Mesenchymal stem cell (in vitro differentiated cells and primary cell): ENCODE measurements at regions not wholly inside any gene's neighbourhood (a gene's known extent, or its start where the extent isn't known, plus 50 kb on each side); places are given as distances from the start of the nearest gene placed in this dataset.

Experiments used
- DNase-seq: peaks from one replicate; pipeline ENCODE4 v3.0.0-alpha.2; 2013
- H2AFZ ChIP-seq: one replicate; pipeline ENCODE4 v1.6.1; 2013; ENCODE audit warnings: low read depth, mild to moderate bottlenecking, control low read depth, inconsistent platforms, low read length, moderate library complexity
- H2AK5ac ChIP-seq: 2 replicates; pipeline ENCODE4 v1.6.1; 2013; ENCODE audit warnings: low read length, moderate library complexity, mild to moderate bottlenecking, inconsistent platforms; ENCODE audit not compliant: severe bottlenecking
- H2BK120ac ChIP-seq: one replicate; pipeline ENCODE4 v1.6.1; 2013; ENCODE audit warnings: low read depth, mild to moderate bottlenecking, inconsistent platforms, low read length, moderate library complexity
- H2BK12ac ChIP-seq, 2 experiments: one replicate each; pipeline ENCODE4 v1.6.1; 2013; ENCODE audit warnings: inconsistent platforms in 2 of 2, low read length in 2 of 2, mild to moderate bottlenecking in 2 of 2, moderate library complexity in 2 of 2, control low read depth in 1 of 2
- H2BK15ac ChIP-seq: one replicate; pipeline ENCODE4 v1.6.1; 2013; ENCODE audit warnings: mild to moderate bottlenecking, low read depth, inconsistent platforms; ENCODE audit not compliant: poor library complexity, severe bottlenecking
- H2BK5ac ChIP-seq: 2 replicates; pipeline ENCODE4 v1.6.1; 2013; ENCODE audit warnings: low read depth, mild to moderate bottlenecking, low read length, control low read depth, inconsistent platforms; ENCODE audit not compliant: poor library complexity, severe bottlenecking
- H3K14ac ChIP-seq, 2 experiments: one replicate each; pipeline ENCODE4 v1.6.1; 2013; ENCODE audit warnings: inconsistent platforms in 2 of 2, low read length in 2 of 2, control low read depth in 1 of 2, mild to moderate bottlenecking in 1 of 2, moderate library complexity in 1 of 2
- H3K18ac ChIP-seq, 2 experiments: one replicate each; pipeline ENCODE4 v1.6.1; 2013; ENCODE audit warnings: inconsistent platforms in 2 of 2, low read length in 2 of 2, control low read depth in 1 of 2, low read depth in 1 of 2, mild to moderate bottlenecking in 1 of 2
- H3K23ac ChIP-seq, 2 experiments: one replicate each; pipeline ENCODE4 v1.6.1; 2013; ENCODE audit warnings: inconsistent platforms in 2 of 2, low read length in 2 of 2, mild to moderate bottlenecking in 2 of 2, moderate library complexity in 2 of 2, control low read depth in 1 of 2
- H3K27ac ChIP-seq: 2 replicates; pipeline ENCODE4 v1.5.1; 2013; ENCODE audit warnings: mild to moderate bottlenecking, moderate library complexity, low read length, control low read depth, inconsistent platforms; ENCODE audit not compliant: poor library complexity, severe bottlenecking
- H3K27me3 ChIP-seq, 2 experiments: 2 replicates each; pipeline versions ENCODE4 v1.6.1 to v1.7.0; 2013; ENCODE audit warnings: low read length in 2 of 2, mild to moderate bottlenecking in 2 of 2, moderate library complexity in 2 of 2, control low read depth in 1 of 2, inconsistent platforms in 1 of 2; ENCODE audit not compliant: control insufficient read depth in 1 of 2, insufficient read depth in 1 of 2
- H3K36me3 ChIP-seq, 2 experiments: 2 replicates each; pipeline versions ENCODE4 v1.6.1 to v1.7.0; 2013; ENCODE audit warnings: low read length in 2 of 2, control low read depth in 1 of 2, inconsistent platforms in 1 of 2, low read depth in 1 of 2, mild to moderate bottlenecking in 1 of 2; ENCODE audit not compliant: insufficient read depth in 2 of 2, control insufficient read depth in 1 of 2
- H3K4ac ChIP-seq, 2 experiments: one replicate each; pipeline ENCODE4 v1.6.1; 2013; ENCODE audit warnings: inconsistent platforms in 2 of 2, low read length in 2 of 2, mild to moderate bottlenecking in 2 of 2, moderate library complexity in 2 of 2, control low read depth in 1 of 2, low read depth in 1 of 2
- H3K4me1 ChIP-seq: 2 replicates; pipeline ENCODE4 v1.6.1; 2013; ENCODE audit warnings: low read depth, low read length, control low read depth; ENCODE audit not compliant: control insufficient read depth, insufficient read depth
- H3K4me2 ChIP-seq: 2 replicates; pipeline ENCODE4 v1.6.1; 2013; ENCODE audit warnings: low read length, mild to moderate bottlenecking, inconsistent platforms; ENCODE audit not compliant: poor library complexity, severe bottlenecking
- H3K4me3 ChIP-seq, 2 experiments: 2 replicates each; pipeline versions ENCODE4 v1.5.1 to v1.7.0; 2013; ENCODE audit warnings: low read length in 2 of 2, mild to moderate bottlenecking in 2 of 2, control low read depth in 1 of 2, low read depth in 1 of 2; ENCODE audit not compliant: insufficient read depth in 1 of 2
- H3K79me1 ChIP-seq: replicated peaks from 2 replicates; pipeline ENCODE4 v1.6.1; 2013; ENCODE audit warnings: mild to moderate bottlenecking, control low read depth, low read length, inconsistent platforms; ENCODE audit not compliant: poor library complexity, severe bottlenecking
- H3K9ac ChIP-seq: 2 replicates; pipeline ENCODE4 v1.7.0; 2013; ENCODE audit warnings: mild to moderate bottlenecking, low read length, moderate library complexity
- H3K9me3 ChIP-seq: 2 replicates; pipeline ENCODE4 v1.7.0; 2013; ENCODE audit warnings: mild to moderate bottlenecking, low read length; ENCODE audit not compliant: control insufficient read depth
- H4K8ac ChIP-seq: one replicate; pipeline ENCODE4 v1.6.1; 2013; ENCODE audit warnings: inconsistent platforms, mild to moderate bottlenecking, low read length, moderate library complexity
- H4K91ac ChIP-seq: one replicate; pipeline ENCODE4 v1.6.1; 2013; ENCODE audit warnings: mild to moderate bottlenecking, low read length, inconsistent platforms
- WGBS: methylation state at CpG from one replicate; pipeline ENCODE4 v1.1.7; 2013; ENCODE audit warnings: mixed read lengths; 5-methylcytosine and 5-hydroxymethylcytosine counted together

DNA sequence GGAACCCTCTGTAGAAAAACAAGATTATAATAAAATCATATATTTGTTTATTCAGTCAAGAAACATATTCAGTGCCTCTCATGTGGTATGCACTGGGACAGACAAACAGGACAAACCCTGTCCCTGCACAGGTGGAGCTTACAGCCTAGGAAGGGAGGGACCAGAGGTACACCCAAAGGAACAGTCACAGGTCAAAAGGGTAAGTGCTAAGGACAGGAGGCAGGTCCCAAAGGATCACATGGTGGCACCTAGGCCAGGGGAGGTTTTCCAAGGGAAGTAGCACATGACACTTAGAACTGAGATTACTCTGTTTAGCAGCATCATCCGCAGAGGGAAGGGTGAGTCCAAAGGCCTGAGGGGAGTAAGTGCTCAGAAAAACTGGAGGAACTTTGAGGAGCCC, 254.4 kb upstream of the ARRDC4 start:
- Histone ChIP-seq H3K4me1 (no peaks in the 10 kb centered on the region), H3K36me3 (no peaks in the 10 kb centered on the region), H2BK5ac (no peak overlapping the region), H3K4ac (no peak overlapping the region), H3K79me1 (no peaks in the 10 kb centered on the region), H2AFZ (no peak overlapping the region), H3K27ac (no peak overlapping the region), H3K27me3 (no peaks in the 10 kb centered on the region), H3K9me3 (no peaks in the 10 kb centered on the region), H2AK5ac (no peak overlapping the region), H3K14ac (no peak overlapping the region), H2BK12ac (no peak overlapping the region), H2BK15ac (no peak overlapping the region), H4K8ac (no peak overlapping the region), H3K4me3 (no peak overlapping the region), H3K18ac (no peak overlapping the region), H3K9ac (no peak overlapping the region), H3K23ac (no peak overlapping the region), H2BK120ac (no peak overlapping the region), H4K91ac (no peak overlapping the region), H3K4me2 (no peak overlapping the region)
- no peak for DNase-seq
- WGBS: 91% methylated on average over 1 of the region's 1 CpG

- Histone ChIP-seq H3K4me2 (no peak overlapping the region), H3K4ac (no peak overlapping the region), H2BK15ac (no peak overlapping the region), H4K8ac (no peak overlapping the region), H3K4me3 (no peak overlapping the region), H2BK12ac (no peak overlapping the region), H3K27ac (no peak overlapping the region), H3K79me1 (no peaks in the 10 kb centered on the region), H3K36me3 (no peaks in the 10 kb centered on the region), H2BK120ac (no peak overlapping the region), H3K4me1 (no peaks in the 10 kb centered on the region), H2BK5ac (no peak overlapping the region), H3K27me3 (no peaks in the 10 kb centered on the region), H3K9ac (no peak overlapping the region), H3K23ac (no peak overlapping the region), H3K18ac (no peak overlapping the region), H2AFZ (no peak overlapping the region), H3K9me3 (no peaks in the 10 kb centered on the region), H2AK5ac (no peak overlapping the region), H4K91ac (no peak overlapping the region), H3K14ac (no peak overlapping the region)
- no CpG with 5 or more reads among the region's 3 CpGs for WGBS
- no peak for DNase-seq
Observed at GRCh38 chr15:97708252-97708651, 252.3 kb upstream of the ARRDC4 start.

- Histone ChIP-seq H4K91ac (no peak overlapping the region), H3K9me3 (peaks cover 4% of the 10 kb centered on the region), H2BK15ac (no peak overlapping the region), H2BK120ac (no peak overlapping the region), H3K27ac (no peak overlapping the region), H3K23ac (no peak overlapping the region), H2BK12ac (no peak overlapping the region), H4K8ac (no peak overlapping the region), H3K4me1 (no peaks in the 10 kb centered on the region), H3K18ac (no peak overlapping the region), H2BK5ac (no peak overlapping the region), H3K36me3 (no peaks in the 10 kb centered on the region), H2AFZ (no peak overlapping the region), H3K9ac (no peak overlapping the region), H3K27me3 (no peaks in the 10 kb centered on the region), H3K4ac (no peak overlapping the region), H3K4me2 (no peak overlapping the region), H3K79me1 (no peaks in the 10 kb centered on the region), H3K14ac (no peak overlapping the region), H3K4me3 (no peak overlapping the region), H2AK5ac (no peak overlapping the region)
- DNase-seq: no peak
- WGBS: 59% methylated on average over 4 of the region's 5 CpGs
Observed at GRCh38 chr15:97712530-97712929, 248.0 kb upstream of the ARRDC4 start.

GRCh38 chr15:97717806-97718205, 242.7 kb upstream of the ARRDC4 start:
- H4K8ac ChIP-seq: no peak overlapping the region
- no peak overlapping the region for H2BK15ac ChIP-seq
- no peak overlapping the region for H3K9ac ChIP-seq
- no peak overlapping the region for H2BK12ac ChIP-seq
- H3K9me3 ChIP-seq: peaks cover 25% of the 10 kb centered on the region
- H4K91ac ChIP-seq: no peak overlapping the region
- H3K4ac ChIP-seq: no peak overlapping the region
- no peak overlapping the region for H2AK5ac ChIP-seq
- H3K36me3 ChIP-seq: no peaks in the 10 kb centered on the region
- no peak overlapping the region for H3K4me3 ChIP-seq
- no peak overlapping the region for H3K4me2 ChIP-seq
- no peak overlapping the region for H2BK5ac ChIP-seq
- no peak overlapping the region for H2AFZ ChIP-seq
- H2BK120ac ChIP-seq: no peak overlapping the region
- no peak overlapping the region for H3K18ac ChIP-seq
- no peaks in the 10 kb centered on the region for H3K79me1 ChIP-seq
- H3K27me3 ChIP-seq: no peaks in the 10 kb centered on the region
- H3K23ac ChIP-seq: no peak overlapping the region
- no peak for DNase-seq
- H3K4me1 ChIP-seq: no peaks in the 10 kb centered on the region
- H3K14ac ChIP-seq: no peak overlapping the region
- no peak overlapping the region for H3K27ac ChIP-seq
